ENCODE measurements at regions not wholly inside any gene's neighbourhood (a gene's known extent, or its start where the extent isn't known, plus 50 kb on each side); places are given as distances from the start of the nearest gene placed in this dataset.
A peak's percentile ranks its signal among the peaks of the same experiment; 100 is the strongest.

- no peak for DNase-seq (ENCODE audit: low read depth)
- TF ChIP-seq, protein P1, sequence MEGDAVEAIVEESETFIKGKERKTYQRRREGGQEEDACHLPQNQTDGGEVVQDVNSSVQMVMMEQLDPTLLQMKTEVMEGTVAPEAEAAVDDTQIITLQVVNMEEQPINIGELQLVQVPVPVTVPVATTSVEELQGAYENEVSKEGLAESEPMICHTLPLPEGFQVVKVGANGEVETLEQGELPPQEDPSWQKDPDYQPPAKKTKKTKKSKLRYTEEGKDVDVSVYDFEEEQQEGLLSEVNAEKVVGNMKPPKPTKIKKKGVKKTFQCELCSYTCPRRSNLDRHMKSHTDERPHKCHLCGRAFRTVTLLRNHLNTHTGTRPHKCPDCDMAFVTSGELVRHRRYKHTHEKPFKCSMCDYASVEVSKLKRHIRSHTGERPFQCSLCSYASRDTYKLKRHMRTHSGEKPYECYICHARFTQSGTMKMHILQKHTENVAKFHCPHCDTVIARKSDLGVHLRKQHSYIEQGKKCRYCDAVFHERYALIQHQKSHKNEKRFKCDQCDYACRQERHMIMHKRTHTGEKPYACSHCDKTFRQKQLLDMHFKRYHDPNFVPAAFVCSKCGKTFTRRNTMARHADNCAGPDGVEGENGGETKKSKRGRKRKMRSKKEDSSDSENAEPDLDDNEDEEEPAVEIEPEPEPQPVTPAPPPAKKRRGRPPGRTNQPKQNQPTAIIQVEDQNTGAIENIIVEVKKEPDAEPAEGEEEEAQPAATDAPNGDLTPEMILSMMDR (conservative IDR thresholded peaks at IDR 0.05; ENCODE audit: low read length): no peak
- H3K4me3 ChIP-seq (ENCODE audit: low read length): no peak overlapping the region
These were observed 396.8 kb downstream of the AASDHPPT start for GRCh38 chr11:106474274-106474673.

DNA sequence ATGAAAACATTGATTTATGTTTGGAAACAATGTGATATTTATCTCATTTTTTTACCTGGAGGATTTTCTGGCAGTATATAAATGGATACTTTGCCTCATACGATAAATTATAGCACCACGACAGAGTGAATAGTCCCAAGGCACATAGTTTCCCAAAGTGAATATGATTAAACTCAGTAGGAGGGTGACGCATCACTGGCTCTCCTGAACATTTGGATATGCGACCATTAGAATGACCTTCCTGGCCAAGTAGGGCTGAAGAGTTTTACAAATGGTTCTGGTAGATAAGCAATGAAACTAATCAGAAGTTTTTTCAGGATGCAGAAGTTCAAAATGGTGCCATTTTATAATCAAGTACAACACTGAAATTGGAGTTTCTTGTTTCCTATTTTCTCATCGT lies 397.7 kb downstream of the AASDHPPT start:
- no peak overlapping the region for H3K4me3 ChIP-seq (ENCODE audit: low read length)
- no peak for DNase-seq (ENCODE audit: low read depth)
- TF ChIP-seq, protein P1 (conservative IDR thresholded peaks at IDR 0.05; ENCODE audit: low read length): no peak

- H3K4me3 ChIP-seq (ENCODE audit: low read length): no peak overlapping the region
- no peak for DNase-seq (ENCODE audit: low read depth)
- TF ChIP-seq, protein P1 (conservative IDR thresholded peaks at IDR 0.05; ENCODE audit: low read length): no peak
These were observed 400.3 kb downstream of the AASDHPPT start for GRCh38 chr11:106477776-106478175.

DNA sequence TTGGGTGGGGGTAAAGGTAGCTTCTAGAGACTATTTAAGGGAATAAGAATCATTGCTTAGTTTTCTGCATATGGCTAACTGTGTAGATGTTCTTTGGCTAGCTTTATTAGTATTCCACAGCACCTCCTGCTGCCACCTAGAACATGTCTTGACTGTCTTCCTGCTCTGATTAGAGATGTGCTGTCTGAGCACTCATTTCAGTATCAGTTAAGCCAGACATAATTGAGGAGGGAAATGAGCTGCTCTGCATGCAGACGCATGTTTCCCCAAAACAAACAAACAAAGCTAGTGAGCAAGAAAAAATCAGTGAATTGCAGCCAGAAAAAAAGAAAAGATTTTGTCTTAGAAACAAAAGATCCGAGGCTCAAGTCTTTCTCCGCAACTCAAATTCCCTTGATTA lies 402.2 kb downstream of the AASDHPPT start:
- no peak overlapping the region for H3K4me3 ChIP-seq (ENCODE audit: low read length)
- no peak for DNase-seq (ENCODE audit: low read depth)
- TF ChIP-seq, protein P1 (conservative IDR thresholded peaks at IDR 0.05; ENCODE audit: low read length): no peak

DNA sequence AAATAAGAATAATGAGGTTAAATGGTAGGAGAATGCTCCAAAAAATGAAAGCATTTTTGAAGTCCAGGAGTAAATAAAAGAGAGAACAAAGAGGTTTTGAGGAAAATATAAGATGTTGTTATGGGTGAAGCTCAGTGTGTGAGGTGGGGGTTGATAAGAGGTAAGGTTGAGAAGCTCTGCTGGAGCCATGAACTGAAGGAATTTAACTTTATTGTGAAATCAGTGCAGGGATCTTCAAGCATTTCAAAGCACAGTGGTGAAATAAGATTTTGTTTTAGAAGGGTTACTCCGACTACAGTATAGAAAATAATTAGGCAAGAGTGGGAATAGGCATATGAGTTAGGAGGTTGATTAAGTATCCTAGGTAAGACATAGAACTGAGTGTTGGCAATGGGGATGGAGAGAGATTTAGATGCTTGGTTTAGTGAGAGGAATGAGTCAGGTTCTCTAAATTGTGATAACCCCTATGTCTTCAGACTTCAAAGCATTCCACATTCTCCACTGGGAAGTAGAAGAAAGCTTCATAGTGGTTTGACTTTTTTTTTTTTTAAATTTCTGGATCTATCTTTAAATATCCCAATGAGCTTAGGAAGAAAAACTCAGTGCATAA lies 403.2 kb downstream of the AASDHPPT start:
- TF ChIP-seq, protein P1 (conservative IDR thresholded peaks at IDR 0.05; ENCODE audit: low read length): no peak
- peak; percentile 24 for DNase-seq (ENCODE audit: low read depth)
- no peak overlapping the region for H3K4me3 ChIP-seq (ENCODE audit: low read length)

GRCh38 chr11:106482917-106483785 lies 405.7 kb downstream of the AASDHPPT start:
- H3K4me3 ChIP-seq (ENCODE audit: low read length): no peak overlapping the region
- TF ChIP-seq, protein P1 (conservative IDR thresholded peaks at IDR 0.05; ENCODE audit: low read length): no peak
- DNase-seq (ENCODE audit: low read depth): peak; percentile 41

- no peak for DNase-seq (ENCODE audit: low read depth)
- TF ChIP-seq, protein P1 (conservative IDR thresholded peaks at IDR 0.05; ENCODE audit: low read length): no peak
- H3K4me3 ChIP-seq (ENCODE audit: low read length): no peak overlapping the region
These were observed 414.3 kb downstream of the AASDHPPT start for GRCh38 chr11:106491751-106492150.

Measured in AG10803 (cell line).